ENCODE measurements at regions not wholly inside any gene's neighbourhood (a gene's known extent, or its start where the extent isn't known, plus 50 kb on each side); places are given as distances from the start of the nearest gene placed in this dataset.

DNA sequence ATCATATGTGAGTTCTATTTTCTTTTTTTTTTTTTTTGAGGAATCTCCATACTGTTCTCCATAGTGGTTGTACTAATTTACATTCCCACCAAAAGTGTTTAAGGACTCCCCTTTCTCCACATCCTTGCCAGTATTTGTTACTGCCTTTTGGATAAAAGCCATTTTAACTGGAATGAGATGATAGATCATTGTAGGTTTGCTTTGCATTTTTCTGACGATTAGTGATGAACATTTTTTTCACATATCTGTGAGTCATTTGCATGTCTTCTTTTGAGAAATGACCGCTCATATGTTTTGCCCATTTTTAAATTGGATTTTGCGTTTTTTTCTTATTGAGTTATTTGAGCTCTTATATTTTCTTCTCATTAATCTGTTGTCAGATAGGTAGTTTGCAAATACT lies 394.8 kb downstream of the LRFN5 start:
- DNase-seq, result no peak
- Histone ChIP-seq H3K4me1 (no peaks in the 10 kb centered on the region), H3K4me3 (no peak overlapping the region), H3K36me3 (no peaks in the 10 kb centered on the region), H3K9me3 (no peaks in the 10 kb centered on the region), H3K27me3 (no peaks in the 10 kb centered on the region), H3K27ac (no peak overlapping the region)
- 78 to 88% methylated on average over 3 of the region's 3 CpGs for WGBS, 2 donors (ENCODE audit: low coverage in 1 of 2)
- intact Hi-C loops (cut with DNase I; ENCODE audit: low total_unique reads) (no loop called here), in situ Hi-C loops (cut with MboI; ENCODE audit: low pct_ligation_motif_present in 1 of 4, low pct_unique_long_range_greater_than_20kb in 1 of 4, low sequenced_read_pairs in 3 of 4) (no loop called here)
- TF ChIP-seq EP300 (IDR thresholded peaks at IDR 0.05; ENCODE audit: low read depth) (no peak), POLR2AphosphoS5 (IDR thresholded peaks at IDR 0.05) (no peak), CTCF (IDR thresholded peaks at IDR 0.05) (no peak), POLR2A (IDR thresholded peaks at IDR 0.05) (no peak)

DNA sequence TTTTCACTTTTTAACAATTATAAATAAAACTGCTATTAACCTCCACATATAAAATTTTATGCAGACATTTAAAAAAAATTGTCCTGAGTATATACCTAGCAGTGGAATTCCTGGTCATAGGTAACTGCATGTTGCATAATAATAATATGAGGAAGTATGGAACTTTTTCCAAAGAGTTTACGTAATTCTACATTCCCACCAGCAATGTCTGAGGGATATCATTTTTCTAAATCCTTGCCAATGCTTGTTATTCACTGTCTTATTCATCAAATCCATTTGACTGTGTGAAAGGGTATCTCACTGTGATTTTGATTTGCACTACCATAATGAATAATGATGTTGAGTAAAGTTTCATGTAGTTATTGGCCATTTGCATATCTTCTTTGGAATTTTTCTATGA lies 393.8 kb downstream of the LRFN5 start:
- Histone ChIP-seq H3K27me3 (no peaks in the 10 kb centered on the region), H3K4me3 (no peak overlapping the region), H3K4me1 (no peaks in the 10 kb centered on the region), H3K27ac (no peak overlapping the region), H3K36me3 (no peaks in the 10 kb centered on the region), H3K9me3 (no peaks in the 10 kb centered on the region)
- intact Hi-C loops (cut with DNase I; ENCODE audit: low total_unique reads), result no loop called here
- no peak for DNase-seq
- in situ Hi-C loops (cut with MboI; ENCODE audit: low pct_ligation_motif_present in 1 of 4, low pct_unique_long_range_greater_than_20kb in 1 of 4, low sequenced_read_pairs in 3 of 4), result no loop called here
- TF ChIP-seq EP300 (IDR thresholded peaks at IDR 0.05; ENCODE audit: low read depth), result no peak
- no peak for TF ChIP-seq CTCF (IDR thresholded peaks at IDR 0.05)
- no peak for TF ChIP-seq POLR2A (IDR thresholded peaks at IDR 0.05)
- TF ChIP-seq POLR2AphosphoS5 (IDR thresholded peaks at IDR 0.05), result no peak
- 88 to 100% methylated on average over 1 of the region's 1 CpG for WGBS, 2 donors (ENCODE audit: low coverage in 1 of 2)

- H3K36me3 ChIP-seq, result no peaks in the 10 kb centered on the region
- no peaks in the 10 kb centered on the region for H3K9me3 ChIP-seq
- H3K4me1 ChIP-seq, result no peaks in the 10 kb centered on the region
- no peak for DNase-seq
- TF ChIP-seq POLR2A (IDR thresholded peaks at IDR 0.05) (no peak), EP300 (IDR thresholded peaks at IDR 0.05; ENCODE audit: low read depth) (no peak), POLR2AphosphoS5 (IDR thresholded peaks at IDR 0.05) (no peak), CTCF (IDR thresholded peaks at IDR 0.05) (no peak)
- no peak overlapping the region for H3K27ac ChIP-seq
- no peak overlapping the region for H3K4me3 ChIP-seq
- intact Hi-C loops (cut with DNase I; ENCODE audit: low total_unique reads) (no loop called here), in situ Hi-C loops (cut with MboI; ENCODE audit: low pct_ligation_motif_present in 1 of 4, low pct_unique_long_range_greater_than_20kb in 1 of 4, low sequenced_read_pairs in 3 of 4) (no loop called here)
- H3K27me3 ChIP-seq, result no peaks in the 10 kb centered on the region
- 70 to 75% methylated on average over 1 of the region's 1 CpG for WGBS, 2 donors (ENCODE audit: low coverage in 1 of 2)
These were observed 387.0 kb downstream of the LRFN5 start for GRCh38 chr14:41993687-41994086.

DNA sequence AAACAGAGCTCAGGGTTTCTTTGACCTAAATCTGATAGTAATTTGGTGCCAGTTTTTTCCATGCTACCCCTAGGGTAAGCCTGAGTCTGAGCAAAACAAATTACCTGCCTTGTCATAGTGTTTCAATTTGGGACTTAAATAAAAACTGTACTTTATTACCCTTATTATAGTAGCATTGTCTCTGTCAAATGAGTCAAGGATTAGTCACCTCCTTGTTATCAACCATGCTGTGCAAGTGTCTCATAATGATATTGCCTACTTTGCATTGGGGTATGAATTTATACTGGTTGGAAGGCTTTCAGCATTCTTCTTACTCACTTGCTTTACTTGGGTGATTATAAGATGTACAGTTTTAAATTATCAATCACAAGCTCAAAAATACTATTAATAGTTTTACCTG lies 380.0 kb downstream of the LRFN5 start:
- TF ChIP-seq POLR2AphosphoS5 (IDR thresholded peaks at IDR 0.05) (no peak), CTCF (IDR thresholded peaks at IDR 0.05) (no peak), EP300 (IDR thresholded peaks at IDR 0.05; ENCODE audit: low read depth) (no peak), POLR2A (IDR thresholded peaks at IDR 0.05) (no peak)
- H3K36me3 ChIP-seq, result no peaks in the 10 kb centered on the region
- H3K9me3 ChIP-seq, result no peaks in the 10 kb centered on the region
- no peak for DNase-seq
- H3K27ac ChIP-seq, result no peak overlapping the region
- H3K4me3 ChIP-seq, result no peak overlapping the region
- no peaks in the 10 kb centered on the region for H3K4me1 ChIP-seq
- no peaks in the 10 kb centered on the region for H3K27me3 ChIP-seq
- in situ Hi-C loops (cut with MboI; ENCODE audit: low pct_ligation_motif_present in 1 of 4, low pct_unique_long_range_greater_than_20kb in 1 of 4, low sequenced_read_pairs in 3 of 4), result no loop called here
- intact Hi-C loops (cut with DNase I; ENCODE audit: low total_unique reads), result no loop called here
